Right hindlimb (tissue), 1 donor: ENCODE measurements at regions not wholly inside any gene's neighbourhood (a gene's known extent, or its start where the extent isn't known, plus 50 kb on each side); places are given as distances from the start of the nearest gene placed in this dataset.
"Not testable (repeated sequence)": the region's sequence is repeated elsewhere in the genome, so short reads cannot be mapped to it uniquely, and the experiment has no call there.

Experiments
- DNase-seq: peaks from one replicate; pipeline ENCODE4 v3.0.0-alpha.2; 2018

- DNase-seq, result no peak
These were observed 240.4 kb upstream of the MGAT4C start for GRCh38 chr12:86496595-86496994.

DNA sequence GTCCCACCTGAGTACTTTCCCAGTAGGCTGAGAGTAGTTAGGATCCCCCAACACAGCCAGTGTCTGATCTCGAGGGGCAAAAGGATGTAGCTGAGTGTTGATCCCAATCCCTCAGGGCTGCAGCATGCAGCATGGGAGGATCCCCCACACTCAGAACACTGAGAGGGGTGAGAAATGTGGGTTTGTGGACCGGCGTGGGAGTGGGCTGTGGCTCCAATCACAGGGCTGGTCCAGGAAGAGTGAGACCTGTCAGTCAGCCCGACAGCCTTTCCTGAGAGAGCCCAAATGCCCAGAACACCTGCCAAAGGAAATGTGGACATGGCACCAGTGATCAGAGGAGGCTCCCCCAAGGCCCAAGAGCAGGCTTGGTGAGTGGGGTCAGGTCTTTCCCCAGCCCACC, 228.3 kb upstream of the MGAT4C start:
- DNase-seq, result no peak

GRCh38 chr12:86473231-86473630, 217.0 kb upstream of the MGAT4C start:
- no peak for DNase-seq

GRCh38 chr12:86456776-86457175, 200.6 kb upstream of the MGAT4C start:
- no peak for DNase-seq

- no peak for DNase-seq
These were observed 200.1 kb upstream of the MGAT4C start for GRCh38 chr12:86456241-86456640.

GRCh38 chr12:86445356-86445755, 189.2 kb upstream of the MGAT4C start:
- DNase-seq, result no peak

- no peak for DNase-seq
These were observed 178.9 kb upstream of the MGAT4C start for GRCh38 chr12:86435053-86435452.

DNA sequence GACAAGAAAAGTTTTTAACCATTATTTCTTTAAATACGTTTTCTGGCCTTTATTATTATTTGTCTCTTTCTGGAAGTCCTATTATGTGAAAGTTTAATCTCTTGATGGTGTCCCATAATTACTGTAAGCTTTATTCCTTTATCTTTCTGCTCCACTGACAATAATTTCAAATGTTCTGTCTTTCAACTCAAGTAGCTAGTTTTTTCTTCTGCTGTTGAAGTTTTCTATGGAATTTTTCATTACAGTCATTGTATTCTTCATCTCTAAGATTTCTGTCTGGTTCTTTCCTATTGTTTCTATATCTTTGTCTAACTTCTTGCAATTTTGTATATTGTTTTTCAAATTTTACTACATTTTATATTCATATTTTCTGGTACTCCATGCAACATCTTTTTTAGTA, 173.6 kb upstream of the MGAT4C start:
- no peak for DNase-seq

GRCh38 chr12:86421333-86421732, 165.1 kb upstream of the MGAT4C start:
- no peak for DNase-seq

GRCh38 chr12:86414201-86414600, 158.0 kb upstream of the MGAT4C start:
- DNase-seq, result no peak

DNA sequence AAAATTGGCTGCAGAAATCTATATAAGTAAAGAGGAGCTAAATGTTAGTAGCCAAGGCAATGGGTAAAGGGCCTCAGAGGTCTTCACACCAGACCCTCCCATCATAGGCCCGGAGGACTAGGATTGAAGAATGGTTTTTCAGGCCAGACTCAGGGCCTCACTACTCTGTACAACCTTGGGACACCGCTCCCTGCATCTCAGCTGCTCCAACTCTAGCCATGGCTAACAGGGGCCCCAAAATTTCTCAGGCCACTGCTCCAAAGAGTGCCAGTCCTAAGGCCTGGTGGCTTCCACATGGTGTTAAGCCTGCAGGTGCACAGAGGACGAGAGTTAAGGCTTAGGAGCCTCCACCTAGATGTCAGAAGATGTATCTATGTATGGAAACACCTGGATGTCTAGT, 155.5 kb upstream of the MGAT4C start:
- DNase-seq, result no peak

GRCh38 chr12:86407620-86408208, 151.5 kb upstream of the MGAT4C start:
- DNase-seq, result no peak

GRCh38 chr12:86389949-86390348, 133.8 kb upstream of the MGAT4C start:
- DNase-seq, result no peak

- no peak for DNase-seq
These were observed 131.5 kb upstream of the MGAT4C start for GRCh38 chr12:86387591-86388145.

- not testable (repeated sequence) for DNase-seq
These were observed 127.6 kb upstream of the MGAT4C start for GRCh38 chr12:86383759-86384158.

DNA sequence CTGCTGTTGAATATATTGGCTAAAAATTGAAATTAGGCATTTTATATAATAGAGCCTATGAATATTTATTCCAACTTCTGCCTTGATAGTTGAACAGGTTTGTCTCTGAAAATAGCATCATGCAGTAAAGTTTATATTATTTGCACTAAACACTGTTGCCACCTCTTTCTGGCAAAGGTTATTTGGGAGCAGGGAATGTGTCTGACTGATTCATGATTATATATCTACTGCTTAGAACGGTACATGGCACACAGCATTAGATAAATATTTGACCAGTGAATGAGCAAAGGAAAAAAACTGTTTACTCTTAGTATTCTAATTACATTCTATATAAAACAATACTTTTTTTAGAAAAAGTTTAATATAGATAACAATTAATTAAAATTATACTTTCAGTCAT, 123.1 kb upstream of the MGAT4C start:
- DNase-seq, result no peak

DNA sequence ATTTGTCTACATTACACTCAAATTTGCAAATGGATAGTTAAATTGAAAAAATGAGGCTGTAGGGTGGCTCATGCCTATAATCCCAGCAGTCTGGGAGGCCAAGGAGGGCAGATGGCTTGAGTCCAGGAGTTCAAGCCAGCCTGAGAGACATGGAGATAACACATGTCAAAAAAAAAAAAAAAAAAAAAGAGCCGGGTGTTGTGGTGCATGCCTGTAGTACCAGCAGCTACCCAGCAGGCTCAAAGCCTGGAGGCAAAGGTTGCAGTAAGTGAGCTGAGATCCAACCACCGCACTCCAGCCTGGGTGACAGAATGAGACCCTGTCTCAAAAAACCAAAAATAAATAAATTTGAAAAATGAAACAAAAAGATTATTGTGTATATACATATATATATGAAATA, 119.9 kb upstream of the MGAT4C start:
- no peak for DNase-seq

- DNase-seq, result no peak
These were observed 117.6 kb upstream of the MGAT4C start for GRCh38 chr12:86373813-86374212.

DNA sequence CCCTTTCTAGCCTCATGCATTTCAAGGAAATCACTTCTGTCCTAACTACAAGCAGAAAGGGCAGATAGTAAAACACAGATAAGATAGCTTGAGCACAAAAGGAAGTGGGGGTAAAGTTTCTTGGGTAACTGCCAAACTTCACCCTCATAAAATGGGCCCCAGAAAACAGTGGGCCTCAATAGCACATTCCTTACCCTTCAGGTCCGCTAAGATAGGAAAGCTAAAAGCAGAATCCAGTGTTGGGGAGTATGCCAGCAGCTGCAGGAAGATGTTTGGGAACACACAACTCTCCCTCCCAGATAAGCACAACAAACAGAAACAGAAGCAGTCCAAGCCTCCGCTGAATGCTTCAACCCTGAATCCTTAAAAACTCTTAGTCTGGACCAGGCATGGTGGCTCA, 110.9 kb upstream of the MGAT4C start:
- DNase-seq, result no peak

GRCh38 chr12:86349196-86349595, 93.0 kb upstream of the MGAT4C start:
- DNase-seq, result no peak

DNA sequence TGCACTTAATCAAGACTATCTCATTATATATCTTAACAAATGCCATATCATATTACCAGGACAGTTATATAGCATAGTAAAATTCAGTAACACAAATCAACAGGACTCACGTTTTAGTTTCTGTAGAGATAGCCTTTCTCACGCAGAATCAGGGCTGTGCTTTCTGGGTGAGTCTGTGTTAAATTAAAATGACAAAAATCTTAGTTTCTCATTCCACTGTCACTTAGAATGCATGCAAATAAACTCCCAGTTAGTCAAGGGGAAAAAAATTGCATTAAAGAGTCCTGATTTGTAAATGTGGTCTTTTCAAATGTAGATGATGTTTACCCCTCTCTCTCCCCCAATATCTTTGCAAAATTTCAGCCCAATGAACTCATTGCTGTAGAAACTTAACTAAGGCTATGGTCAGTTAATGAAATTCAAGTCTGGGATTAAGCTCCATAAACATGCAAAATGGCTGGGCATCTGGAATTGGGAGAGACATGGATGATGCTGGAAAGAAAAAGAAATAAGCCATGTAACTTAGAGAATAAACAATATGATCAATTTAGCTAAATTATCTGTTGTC, 77.8 kb upstream of the MGAT4C start:
- DNase-seq, result no peak

DNA sequence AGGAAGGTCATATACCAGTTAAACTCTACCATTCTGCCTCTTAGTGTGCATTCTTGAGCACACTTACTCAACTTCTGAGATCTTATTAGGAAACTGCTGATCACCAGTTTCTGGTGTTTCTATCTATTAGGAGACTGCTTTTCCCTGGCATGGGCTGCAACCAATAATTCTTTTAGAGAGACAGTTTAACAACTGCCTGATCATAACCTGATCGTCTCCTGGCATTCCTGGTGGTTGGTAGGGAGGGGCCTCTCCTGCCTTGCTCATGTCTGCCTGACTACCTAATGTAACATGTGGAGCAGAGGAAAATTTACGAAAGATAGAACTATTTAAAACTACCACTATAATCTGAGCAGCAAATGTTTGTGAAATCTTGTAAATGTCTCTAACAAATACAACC, 75.3 kb upstream of the MGAT4C start:
- DNase-seq, result no peak

DNA sequence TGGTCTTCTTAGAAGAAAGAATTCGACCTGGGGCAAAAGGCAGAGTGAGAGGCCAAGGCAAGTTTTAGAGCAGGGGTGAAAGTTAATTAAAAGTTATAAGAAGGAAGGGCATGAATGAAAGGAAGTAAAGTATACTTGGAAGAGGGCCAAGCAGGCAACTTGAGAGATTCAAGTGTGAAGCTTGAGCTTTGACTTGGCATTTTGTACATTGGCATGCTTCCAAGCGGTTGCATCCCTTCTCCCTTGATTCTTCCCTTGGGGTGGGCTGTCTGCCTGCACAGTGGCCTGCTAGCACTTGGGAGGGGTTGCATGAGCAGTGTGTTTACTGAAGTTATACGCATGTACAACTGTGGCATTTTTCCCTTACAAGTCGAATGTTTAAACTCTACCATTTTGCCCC, 74.8 kb upstream of the MGAT4C start:
- no peak for DNase-seq

DNA sequence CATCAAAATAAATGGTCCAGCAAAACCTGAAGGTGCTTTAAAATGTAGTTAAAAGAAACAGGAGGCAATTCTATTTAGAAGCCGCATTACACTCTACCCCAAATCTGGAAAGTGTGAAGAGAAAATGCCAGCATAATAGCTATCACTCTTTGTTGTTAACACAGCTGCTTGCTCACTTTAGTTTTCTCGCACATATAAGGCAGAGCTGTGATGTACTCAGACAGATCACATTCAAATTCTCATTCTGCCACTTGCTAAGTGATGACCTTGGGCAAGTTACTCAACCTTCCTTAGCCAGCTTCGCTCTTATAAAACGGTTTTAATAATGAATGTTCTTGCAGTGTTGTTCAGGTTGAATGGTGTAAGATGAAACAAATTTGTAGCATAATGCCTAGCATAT, 56.0 kb upstream of the MGAT4C start:
- DNase-seq, result no peak
